A549 (cell line): ENCODE measurements at regions not wholly inside any gene's neighbourhood (a gene's known extent, or its start where the extent isn't known, plus 50 kb on each side); places are given as distances from the start of the nearest gene placed in this dataset.

Experiments
- ATAC-seq, 2 experiments: fragments of 200-7000 bp in 1 of 2; fragments of >200 bp in 1 of 2; cut with Nextera tagmentation in 1 of 2; cut with Tn5 transposase in 1 of 2; 3 replicates each; pipeline versions ENCODE4 v1.8.0 to v1.9.1; 2018 to 2020; ENCODE audit warnings: mild to moderate bottlenecking in 1 of 2, moderate library complexity in 1 of 2
- CTCF ChIA-PET: fragments of 300-600 bp; sonication (Branson Sonifier 250); formaldehyde crosslinking; extraction: SDS; loops from one replicate; lab custom pipeline; 2021; ENCODE audit warnings: antibody characterized with exemption, inconsistent platforms; lab: Yijun Ruan, JAX
- POLR2A ChIA-PET: fragments of 350-600 bp; formaldehyde crosslinking; extraction: SDS; loops from one replicate; lab custom pipeline; 2021; ENCODE audit warnings: antibody characterized with exemption, inconsistent platforms; lab: Yijun Ruan, JAX
- DNase-seq, 2 experiments: peaks; one replicate each; pipeline versions ENCODE4 v3.0.0 to v3.0.0-alpha.2; 2011 to 2016; ENCODE audit warnings: low read depth in 1 of 2, low spot score in 1 of 2
- FAIRE-seq: peaks from 2 replicates; lab custom pipeline; 2011; peaks lifted over from hg19 to GRCh38; lab: Jason Lieb, UNC
- H3K27ac ChIP-seq, 2 experiments: fragments of >200 bp; sonication (Bioruptor Twin); formaldehyde crosslinking; 3 replicates each; pipeline ENCODE4 v1.5.1; 2016 to 2017
- H3K4me1 ChIP-seq: fragments of >200 bp; sonication (Bioruptor Twin); formaldehyde crosslinking; 3 replicates; pipeline ENCODE4 v1.6.1; 2016
- H3K4me2 ChIP-seq: fragments of >200 bp; sonication (Bioruptor Twin); formaldehyde crosslinking; 3 replicates; pipeline ENCODE4 v1.6.1; 2016
- H3K4me3 ChIP-seq: fragments of >200 bp; sonication (Bioruptor Twin); formaldehyde crosslinking; 3 replicates; pipeline ENCODE4 v1.5.1; 2016
- H3K9me3 ChIP-seq: fragments of >200 bp; sonication (Bioruptor Twin); formaldehyde crosslinking; 3 replicates; pipeline ENCODE4 v1.6.1; 2016
- BHLHE40 ChIP-seq: IDR thresholded peaks from 2 replicates; pipeline ENCODE4 v1.6.1; 2012; ENCODE audit warnings: low read depth, low read length, inconsistent platforms
- CEBPB ChIP-seq, 2 experiments: fragments of >200 bp in 1 of 2; sonication (Bioruptor Twin) in 1 of 2; formaldehyde crosslinking in 1 of 2; IDR thresholded peaks; 2 replicates each; pipeline ENCODE4 v1.6.1; 2012 to 2016
- EHF ChIP-seq: fragments of 250-450 bp; sonication (Bioruptor Pico); IDR thresholded peaks from 2 replicates; pipeline ENCODE4 v1.5.0; 2020; ENCODE audit warnings: mild to moderate bottlenecking
- EHMT2 ChIP-seq: fragments of 200-600 bp; sonication (generic); IDR thresholded peaks from 2 replicates; pipeline ENCODE4 v1.6.1; 2016; ENCODE audit warnings: antibody characterized with exemption, low read depth, mild to moderate bottlenecking, moderate library complexity
- EP300 ChIP-seq, 2 experiments: fragments of >200 bp; sonication (Bioruptor Twin); formaldehyde crosslinking; IDR thresholded peaks; 2 replicates in 1 of 2; 3 replicates in 1 of 2; pipeline ENCODE4 v1.6.1; 2016 to 2017
- ESRRA ChIP-seq: fragments of 150-350 bp; IDR thresholded peaks from 2 replicates; pipeline ENCODE4 v1.6.1; 2014; ENCODE audit warnings: mild to moderate bottlenecking, low read length, borderline replicate concordance
- GATA3 ChIP-seq: IDR thresholded peaks from 2 replicates; pipeline ENCODE4 v1.6.1; 2012; ENCODE audit warnings: borderline replicate concordance
- HOXA7 ChIP-seq: fragments of 250-450 bp; sonication (Bioruptor Pico); IDR thresholded peaks from 2 replicates; pipeline ENCODE4 v1.5.0; 2020; ENCODE audit warnings: mild to moderate bottlenecking, moderate library complexity
- HOXB13 ChIP-seq: fragments of 250-450 bp; sonication (Bioruptor Pico); IDR thresholded peaks from 2 replicates; pipeline ENCODE4 v1.5.0; 2020; ENCODE audit warnings: low read depth, mild to moderate bottlenecking, moderate library complexity
- KDM1A ChIP-seq: fragments of 200-600 bp; sonication (generic); IDR thresholded peaks from 2 replicates; pipeline ENCODE4 v1.6.1; 2016; ENCODE audit warnings: low read depth, mild to moderate bottlenecking
- MAFK ChIP-seq: fragments of 450-650 bp; IDR thresholded peaks from 2 replicates; pipeline ENCODE4 v1.6.1; 2014; ENCODE audit not compliant: partially characterized antibody
- MYC ChIP-seq: IDR thresholded peaks from 2 replicates; pipeline ENCODE4 v1.6.1; 2012; ENCODE audit warnings: mild to moderate bottlenecking, inconsistent platforms, low read length, improper control_type of control experiment, borderline replicate concordance
- NFE2L2 ChIP-seq: fragments of 150-350 bp; conservative IDR thresholded peaks from 2 replicates; pipeline ENCODE4 v1.6.1; 2014; ENCODE audit warnings: low read length
- PHF8 ChIP-seq: fragments of 200-600 bp; sonication (generic); IDR thresholded peaks from 2 replicates; pipeline ENCODE4 v1.6.1; 2016; ENCODE audit warnings: low read depth, mild to moderate bottlenecking, antibody characterized with exemption, moderate library complexity, borderline replicate concordance
- POLR2A ChIP-seq: IDR thresholded peaks from 2 replicates; pipeline ENCODE4 v1.6.1; 2012; ENCODE audit warnings: mild to moderate bottlenecking, low read length
- RAD21 ChIP-seq, 2 experiments: fragments of >200 bp in 1 of 2; sonication (Bioruptor Twin) in 1 of 2; formaldehyde crosslinking in 1 of 2; IDR thresholded peaks in 1 of 2; conservative IDR thresholded peaks in 1 of 2; 2 replicates in 1 of 2; 3 replicates in 1 of 2; pipeline ENCODE4 v1.6.1; 2012 to 2018; ENCODE audit warnings: inconsistent platforms in 1 of 2
- RNF2 ChIP-seq: fragments of 200-600 bp; sonication (generic); IDR thresholded peaks from 2 replicates; pipeline ENCODE4 v1.6.1; 2016; ENCODE audit warnings: low read depth, mild to moderate bottlenecking, antibody characterized with exemption, moderate library complexity, borderline replicate concordance
- TP53 ChIP-seq: fragments of 250-450 bp; sonication (Bioruptor Pico); IDR thresholded peaks from 2 replicates; pipeline ENCODE4 v1.5.0; 2021; ENCODE audit warnings: mild to moderate bottlenecking, moderate library complexity
- ZC3H11A ChIP-seq: fragments of 450-650 bp; IDR thresholded peaks from 2 replicates; pipeline ENCODE4 v1.6.1; 2014; ENCODE audit warnings: antibody characterized with exemption, mild to moderate bottlenecking
- ZFP36 ChIP-seq: fragments of 450-650 bp; IDR thresholded peaks from 2 replicates; pipeline ENCODE4 v1.6.1; 2014; ENCODE audit warnings: borderline replicate concordance; ENCODE audit not compliant: partially characterized antibody
- WGBS: methylation state at CpG from one replicate; pipeline ENCODE4 v1.1.6; 2017; ENCODE audit errors: missing lambda C conversion rate; 5-methylcytosine and 5-hydroxymethylcytosine counted together
- TF ChIP-seq, protein P1 (sequence below): fragments of 250-450 bp; sonication (Bioruptor Pico); IDR thresholded peaks from 2 replicates; pipeline ENCODE4 v1.5.0; 2021; ENCODE audit warnings: mild to moderate bottlenecking, moderate library complexity, borderline replicate concordance
- TF ChIP-seq, protein P2 (sequence below): fragments of 150-350 bp; IDR thresholded peaks from 2 replicates; pipeline ENCODE4 v1.6.1; 2014; ENCODE audit warnings: low read depth, mild to moderate bottlenecking, low read length
- TF ChIP-seq, protein P3 (sequence below): fragments of 200-600 bp; sonication (generic); IDR thresholded peaks from 2 replicates; pipeline ENCODE4 v1.6.1; 2016; ENCODE audit warnings: antibody characterized with exemption, mild to moderate bottlenecking, moderate library complexity
- TF ChIP-seq, protein P4 (sequence below): IDR thresholded peaks from 2 replicates; pipeline ENCODE4 v1.6.1; 2012

DNA sequence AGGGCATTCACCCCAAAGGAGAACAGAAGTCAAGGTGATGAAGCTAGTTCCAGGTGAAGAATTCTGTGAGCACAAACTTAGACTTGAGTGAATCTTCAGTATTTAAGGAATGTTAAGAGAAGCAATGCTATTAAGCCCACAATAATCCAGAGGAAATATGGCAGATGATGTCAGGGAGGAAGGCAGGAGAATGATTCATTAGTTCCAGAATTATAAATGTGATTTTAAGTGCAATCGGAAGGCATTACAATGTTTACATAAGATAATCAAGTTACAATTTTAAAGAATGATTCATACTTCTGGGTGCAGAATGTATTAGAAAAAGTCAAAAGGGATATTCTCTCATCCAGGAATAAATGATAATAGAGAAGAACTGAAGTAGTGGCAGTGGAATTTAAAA lies 545.2 kb upstream of the BRINP3 start:
- Histone ChIP-seq H3K9me3 (0 out of 3 replicates have a peak, but pooled peaks cover 5% of the 10 kb centered on the region), H3K4me3 (no peak overlapping the region), H3K4me2 (no peak overlapping the region), H3K4me1 (no peaks in the 10 kb centered on the region)
- 11% methylated on average over 1 of the region's 1 CpG for WGBS
- ATAC-seq (no peak), FAIRE-seq (no peak), DNase-seq (no peak)
- ChIA-PET CTCF (no interaction called here), POLR2A (no interaction called here)
- TF ChIP-seq RAD21 (conservative IDR thresholded peaks at IDR 0.05 in 1 of 2, IDR thresholded peaks at IDR 0.05 in 1 of 2) = no peak
- TF ChIP-seq, protein P1, sequence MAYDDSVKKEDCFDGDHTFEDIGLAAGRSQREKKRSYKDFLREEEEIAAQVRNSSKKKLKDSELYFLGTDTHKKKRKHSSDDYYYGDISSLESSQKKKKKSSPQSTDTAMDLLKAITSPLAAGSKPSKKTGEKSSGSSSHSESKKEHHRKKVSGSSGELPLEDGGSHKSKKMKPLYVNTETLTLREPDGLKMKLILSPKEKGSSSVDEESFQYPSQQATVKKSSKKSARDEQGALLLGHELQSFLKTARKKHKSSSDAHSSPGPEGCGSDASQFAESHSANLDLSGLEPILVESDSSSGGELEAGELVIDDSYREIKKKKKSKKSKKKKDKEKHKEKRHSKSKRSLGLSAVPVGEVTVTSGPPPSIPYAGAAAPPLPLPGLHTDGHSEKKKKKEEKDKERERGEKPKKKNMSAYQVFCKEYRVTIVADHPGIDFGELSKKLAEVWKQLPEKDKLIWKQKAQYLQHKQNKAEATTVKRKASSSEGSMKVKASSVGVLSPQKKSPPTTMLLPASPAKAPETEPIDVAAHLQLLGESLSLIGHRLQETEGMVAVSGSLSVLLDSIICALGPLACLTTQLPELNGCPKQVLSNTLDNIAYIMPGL (CRISPR knock-in tag) = no peak
- no peak for TF ChIP-seq KDM1A
- no peak for TF ChIP-seq CEBPB (IDR thresholded peaks at IDR 0.05)
- TF ChIP-seq, all 56 proteins: peak for 0
- no peak overlapping the region for H3K27ac ChIP-seq

DNA sequence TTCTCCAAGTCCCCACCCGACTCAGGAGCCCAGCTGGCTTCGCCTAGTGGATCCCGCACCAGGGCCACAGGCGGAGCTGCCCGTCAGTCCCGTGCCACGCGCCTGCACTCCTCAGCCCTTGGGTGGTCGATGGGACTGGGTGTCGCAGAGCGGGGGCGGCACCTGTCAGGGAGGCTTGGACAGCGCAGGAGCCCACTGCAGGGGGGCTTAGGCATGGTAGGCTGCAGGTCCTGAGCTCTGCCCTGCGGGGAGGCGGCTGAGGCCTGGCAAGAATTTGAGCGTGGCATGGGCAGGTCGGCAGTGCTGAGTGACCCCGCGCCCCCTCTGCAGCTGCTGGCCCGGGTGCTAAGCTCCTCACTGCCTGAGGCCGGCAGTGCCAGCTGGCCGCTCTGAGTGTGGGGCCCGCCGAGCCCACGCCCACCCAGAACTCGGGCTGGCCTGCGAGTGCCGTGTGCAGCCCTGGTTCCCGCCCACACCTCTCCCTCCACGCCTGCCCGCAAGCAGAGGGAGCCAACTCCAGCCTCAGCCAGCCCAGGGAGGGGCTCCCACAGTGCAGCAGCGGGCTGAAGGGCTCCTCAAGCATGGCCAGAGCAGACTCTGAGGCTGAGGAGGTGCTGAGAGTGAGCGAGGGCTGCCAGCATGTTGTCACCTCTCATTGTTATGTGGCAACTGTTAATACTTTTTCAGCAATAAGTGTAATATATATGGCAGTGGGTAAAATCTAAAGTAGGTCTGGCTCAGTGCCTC lies 548.4 kb upstream of the BRINP3 start:
- 74% methylated on average over 17 of the region's 33 CpGs for WGBS
- Histone ChIP-seq H3K4me3 (no peak overlapping the region), H3K4me1 (no peaks in the 10 kb centered on the region), H3K27ac (no peak overlapping the region), H3K9me3 (0 out of 3 replicates have a peak, but pooled peaks cover 5% of the 10 kb centered on the region), H3K4me2 (no peak overlapping the region)
- DNase-seq (no peak), FAIRE-seq (no peak), ATAC-seq (no peak)
- ChIA-PET CTCF (no interaction called here), POLR2A (no interaction called here)
- TF ChIP-seq RNF2 (no peak), PHF8 (no peak), EP300 (IDR thresholded peaks at IDR 0.05) (no peak), TP53 (CRISPR knock-in tag) (no peak), ESRRA (no peak), NFE2L2 (no peak), BHLHE40 (no peak), MAFK (no peak), POLR2A (no peak), HOXA7 (CRISPR knock-in tag) (no peak), ZC3H11A (no peak), MYC (no peak), EHF (CRISPR knock-in tag) (no peak), ZFP36 (no peak), EHMT2 (no peak), HOXB13 (CRISPR knock-in tag) (no peak), GATA3 (no peak)
- TF ChIP-seq, protein P2, sequence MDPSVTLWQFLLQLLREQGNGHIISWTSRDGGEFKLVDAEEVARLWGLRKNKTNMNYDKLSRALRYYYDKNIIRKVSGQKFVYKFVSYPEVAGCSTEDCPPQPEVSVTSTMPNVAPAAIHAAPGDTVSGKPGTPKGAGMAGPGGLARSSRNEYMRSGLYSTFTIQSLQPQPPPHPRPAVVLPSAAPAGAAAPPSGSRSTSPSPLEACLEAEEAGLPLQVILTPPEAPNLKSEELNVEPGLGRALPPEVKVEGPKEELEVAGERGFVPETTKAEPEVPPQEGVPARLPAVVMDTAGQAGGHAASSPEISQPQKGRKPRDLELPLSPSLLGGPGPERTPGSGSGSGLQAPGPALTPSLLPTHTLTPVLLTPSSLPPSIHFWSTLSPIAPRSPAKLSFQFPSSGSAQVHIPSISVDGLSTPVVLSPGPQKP = no peak
- TF ChIP-seq, protein P3, sequence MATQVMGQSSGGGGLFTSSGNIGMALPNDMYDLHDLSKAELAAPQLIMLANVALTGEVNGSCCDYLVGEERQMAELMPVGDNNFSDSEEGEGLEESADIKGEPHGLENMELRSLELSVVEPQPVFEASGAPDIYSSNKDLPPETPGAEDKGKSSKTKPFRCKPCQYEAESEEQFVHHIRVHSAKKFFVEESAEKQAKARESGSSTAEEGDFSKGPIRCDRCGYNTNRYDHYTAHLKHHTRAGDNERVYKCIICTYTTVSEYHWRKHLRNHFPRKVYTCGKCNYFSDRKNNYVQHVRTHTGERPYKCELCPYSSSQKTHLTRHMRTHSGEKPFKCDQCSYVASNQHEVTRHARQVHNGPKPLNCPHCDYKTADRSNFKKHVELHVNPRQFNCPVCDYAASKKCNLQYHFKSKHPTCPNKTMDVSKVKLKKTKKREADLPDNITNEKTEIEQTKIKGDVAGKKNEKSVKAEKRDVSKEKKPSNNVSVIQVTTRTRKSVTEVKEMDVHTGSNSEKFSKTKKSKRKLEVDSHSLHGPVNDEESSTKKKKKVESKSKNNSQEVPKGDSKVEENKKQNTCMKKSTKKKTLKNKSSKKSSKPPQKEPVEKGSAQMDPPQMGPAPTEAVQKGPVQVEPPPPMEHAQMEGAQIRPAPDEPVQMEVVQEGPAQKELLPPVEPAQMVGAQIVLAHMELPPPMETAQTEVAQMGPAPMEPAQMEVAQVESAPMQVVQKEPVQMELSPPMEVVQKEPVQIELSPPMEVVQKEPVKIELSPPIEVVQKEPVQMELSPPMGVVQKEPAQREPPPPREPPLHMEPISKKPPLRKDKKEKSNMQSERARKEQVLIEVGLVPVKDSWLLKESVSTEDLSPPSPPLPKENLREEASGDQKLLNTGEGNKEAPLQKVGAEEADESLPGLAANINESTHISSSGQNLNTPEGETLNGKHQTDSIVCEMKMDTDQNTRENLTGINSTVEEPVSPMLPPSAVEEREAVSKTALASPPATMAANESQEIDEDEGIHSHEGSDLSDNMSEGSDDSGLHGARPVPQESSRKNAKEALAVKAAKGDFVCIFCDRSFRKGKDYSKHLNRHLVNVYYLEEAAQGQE = no peak
- TF ChIP-seq, protein P4, sequence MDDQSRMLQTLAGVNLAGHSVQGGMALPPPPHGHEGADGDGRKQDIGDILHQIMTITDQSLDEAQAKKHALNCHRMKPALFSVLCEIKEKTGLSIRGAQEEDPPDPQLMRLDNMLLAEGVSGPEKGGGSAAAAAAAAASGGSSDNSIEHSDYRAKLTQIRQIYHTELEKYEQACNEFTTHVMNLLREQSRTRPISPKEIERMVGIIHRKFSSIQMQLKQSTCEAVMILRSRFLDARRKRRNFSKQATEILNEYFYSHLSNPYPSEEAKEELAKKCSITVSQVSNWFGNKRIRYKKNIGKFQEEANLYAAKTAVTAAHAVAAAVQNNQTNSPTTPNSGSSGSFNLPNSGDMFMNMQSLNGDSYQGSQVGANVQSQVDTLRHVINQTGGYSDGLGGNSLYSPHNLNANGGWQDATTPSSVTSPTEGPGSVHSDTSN = no peak
